GF-D8 (cell line): ENCODE measurements at regions not wholly inside any gene's neighbourhood (a gene's known extent, or its start where the extent isn't known, plus 50 kb on each side); places are given as distances from the start of the nearest gene placed in this dataset.
"Not testable (repeated sequence)": the region's sequence is repeated elsewhere in the genome, so short reads cannot be mapped to it uniquely, and the experiment has no call there.

Experiments
- DNase-seq: peaks from one replicate; lab custom pipeline; 2025; lab: John Stamatoyannopoulos, UW

DNA sequence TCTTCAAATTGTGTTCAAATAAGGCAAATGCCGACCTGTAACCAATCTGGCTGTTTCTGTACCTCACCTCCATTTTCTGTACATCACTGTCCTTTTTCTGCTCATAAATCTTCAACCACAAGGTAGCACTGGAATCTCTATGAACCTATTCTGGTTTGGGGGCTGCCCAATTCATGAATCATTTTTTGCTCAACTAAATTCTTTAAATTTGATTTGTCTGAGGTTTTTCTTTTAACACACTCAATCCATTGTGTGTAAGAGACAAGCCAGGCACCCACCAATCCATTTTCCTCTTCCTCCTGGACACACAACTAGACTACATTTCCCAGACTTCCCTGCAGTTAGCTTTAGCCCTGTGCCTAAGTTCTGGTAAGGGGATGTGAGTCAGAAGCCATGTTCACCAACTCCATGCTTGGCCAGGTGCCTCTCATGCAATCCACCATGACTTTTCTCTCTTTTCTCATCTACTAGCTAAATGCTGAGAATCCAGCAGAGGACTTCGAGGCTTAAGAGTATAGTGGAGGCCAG, 193.2 kb upstream of the KLF3 start:
- no peak for DNase-seq

DNA sequence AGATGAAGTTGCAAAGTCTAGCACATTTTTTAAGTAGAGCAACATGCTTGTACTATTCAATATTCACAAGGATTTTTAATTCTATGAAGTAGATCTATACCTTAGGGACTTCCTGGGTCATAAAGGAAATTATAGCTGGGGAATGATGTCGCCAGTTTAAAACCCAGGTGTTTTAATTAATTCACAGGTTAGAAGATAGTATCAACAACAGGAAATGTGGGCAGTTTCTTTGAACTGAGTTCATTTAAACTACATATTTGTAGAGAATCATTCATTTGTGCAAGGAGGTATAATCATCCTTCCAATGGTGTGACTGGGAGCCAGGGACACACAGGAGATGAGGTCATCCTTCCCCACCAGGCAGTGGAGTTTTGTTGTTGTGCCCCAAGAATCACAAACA, 181.3 kb upstream of the KLF3 start:
- no peak for DNase-seq

DNA sequence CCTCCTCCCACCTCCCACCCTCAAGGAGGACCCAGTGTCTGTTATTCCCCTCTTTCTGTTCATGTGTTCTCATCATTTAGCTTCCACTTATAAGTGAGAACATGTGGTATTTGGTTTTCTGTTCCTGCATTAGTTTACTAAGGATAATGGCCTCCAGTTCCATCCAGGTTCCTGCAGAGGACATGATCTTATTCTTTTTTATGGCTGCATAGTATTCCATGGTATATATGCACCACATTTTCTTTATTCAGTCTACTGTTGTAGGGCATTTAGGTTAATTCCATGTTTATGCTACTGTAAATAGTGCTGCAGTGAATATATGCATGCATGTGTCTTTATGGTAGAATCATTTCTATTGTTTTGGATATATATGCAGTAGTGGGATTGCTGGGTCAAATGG, 180.4 kb upstream of the KLF3 start:
- not testable (repeated sequence) for DNase-seq

DNA sequence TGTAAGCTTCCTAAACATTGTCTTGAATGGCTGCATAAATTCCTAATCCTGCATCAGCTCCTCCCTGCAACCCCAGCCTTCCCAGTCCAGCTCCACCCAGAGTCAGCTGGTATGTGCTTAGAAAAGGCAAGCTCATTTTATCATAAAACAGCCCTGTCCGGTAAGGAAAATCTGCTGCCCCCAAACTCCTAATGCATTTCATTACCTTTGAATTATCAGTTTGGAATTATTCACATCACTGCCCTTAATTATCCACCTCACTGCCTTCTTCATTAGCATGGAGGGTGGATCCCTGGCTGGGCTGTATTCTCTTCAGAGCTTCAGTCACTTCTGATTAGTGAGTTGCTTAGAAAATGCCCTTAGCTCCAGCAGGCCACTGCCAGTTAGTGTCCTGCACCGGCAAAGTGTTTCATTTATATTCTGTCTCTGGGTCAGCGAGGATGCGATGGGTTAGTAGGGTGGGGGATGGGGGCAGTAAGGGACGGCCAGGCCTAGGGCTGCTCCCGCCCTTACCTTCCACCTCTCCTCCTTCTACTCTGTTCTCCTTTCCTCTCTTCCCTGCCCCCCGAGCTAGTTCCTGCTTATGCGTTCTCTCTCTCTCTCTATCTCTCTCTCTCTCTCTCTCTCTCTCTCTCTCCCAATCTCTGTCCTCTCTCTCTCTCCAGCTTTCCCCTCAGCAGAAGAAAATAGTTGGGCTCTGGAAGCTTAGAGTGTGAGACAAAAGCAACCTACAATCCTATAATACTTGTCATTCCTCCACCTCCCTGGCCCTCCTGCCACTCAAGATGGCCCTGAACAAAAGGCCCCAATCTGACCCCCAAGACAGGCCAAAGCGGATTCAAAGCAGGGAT, 174.8 kb upstream of the KLF3 start:
- DNase-seq: no peak

DNA sequence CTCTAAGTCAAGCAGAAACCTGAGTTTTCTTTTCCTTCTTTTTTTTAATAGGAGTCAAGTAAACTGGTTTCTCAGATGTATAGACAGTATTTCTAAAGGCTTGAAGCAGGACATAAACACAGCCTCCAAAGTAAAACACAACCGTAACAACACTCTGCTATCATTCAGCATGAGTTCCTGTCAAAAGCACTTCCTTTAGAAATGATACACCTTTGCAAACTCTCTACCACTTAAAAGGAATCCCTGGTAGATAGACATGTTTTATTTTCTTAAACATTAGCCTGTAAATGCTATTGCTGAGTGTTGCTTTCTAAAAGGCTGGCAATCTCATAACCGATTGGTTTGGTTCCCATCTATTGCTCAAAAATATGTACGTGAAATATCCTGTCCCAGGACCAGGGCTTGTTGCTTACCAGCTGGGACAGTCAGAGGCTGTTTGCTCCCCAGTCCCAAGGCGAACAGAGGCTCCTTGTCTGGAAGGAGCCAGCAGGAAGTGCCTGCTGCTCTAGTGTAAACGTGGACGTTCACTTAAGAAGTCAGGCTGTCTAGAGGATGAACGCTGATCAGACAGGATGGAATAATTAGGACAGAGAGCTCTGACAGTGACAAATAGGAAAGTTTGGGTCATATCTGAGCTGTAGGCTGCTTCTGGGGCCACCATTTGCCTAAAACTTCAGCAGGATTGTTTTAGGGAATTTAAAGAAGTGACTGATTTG, 173.9 kb upstream of the KLF3 start:
- DNase-seq: no peak

DNA sequence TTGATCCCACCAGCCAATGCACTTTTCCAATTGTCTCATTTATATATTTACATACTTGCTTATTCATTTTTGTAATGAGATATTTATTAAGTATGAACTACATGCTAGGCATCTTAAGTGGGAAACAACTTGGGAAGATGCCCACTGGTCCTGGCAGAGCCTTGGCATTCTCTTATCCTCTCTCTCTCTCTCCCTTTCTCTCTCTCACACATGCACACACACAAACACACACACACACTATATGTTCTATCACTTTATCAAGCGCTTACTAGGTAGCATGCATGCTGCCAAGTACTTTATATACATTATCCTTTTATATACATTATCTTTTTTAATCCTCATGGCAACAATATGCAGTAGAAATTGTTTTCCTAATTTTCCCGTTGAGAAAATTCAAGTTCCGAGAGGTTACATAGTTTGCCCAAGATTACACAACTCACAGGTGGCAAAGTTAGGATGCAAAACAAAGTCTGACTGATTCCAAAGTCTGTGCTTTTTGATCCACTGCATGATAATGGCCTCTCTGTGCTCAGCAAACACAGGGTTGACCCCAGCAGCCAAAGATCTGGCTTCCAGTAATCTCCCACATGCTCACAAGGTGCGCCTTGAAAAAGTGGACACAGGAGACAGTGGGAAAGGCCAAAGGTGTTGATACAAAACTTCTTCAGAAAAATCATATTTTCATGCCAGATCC, 173.1 kb upstream of the KLF3 start:
- no peak for DNase-seq

DNA sequence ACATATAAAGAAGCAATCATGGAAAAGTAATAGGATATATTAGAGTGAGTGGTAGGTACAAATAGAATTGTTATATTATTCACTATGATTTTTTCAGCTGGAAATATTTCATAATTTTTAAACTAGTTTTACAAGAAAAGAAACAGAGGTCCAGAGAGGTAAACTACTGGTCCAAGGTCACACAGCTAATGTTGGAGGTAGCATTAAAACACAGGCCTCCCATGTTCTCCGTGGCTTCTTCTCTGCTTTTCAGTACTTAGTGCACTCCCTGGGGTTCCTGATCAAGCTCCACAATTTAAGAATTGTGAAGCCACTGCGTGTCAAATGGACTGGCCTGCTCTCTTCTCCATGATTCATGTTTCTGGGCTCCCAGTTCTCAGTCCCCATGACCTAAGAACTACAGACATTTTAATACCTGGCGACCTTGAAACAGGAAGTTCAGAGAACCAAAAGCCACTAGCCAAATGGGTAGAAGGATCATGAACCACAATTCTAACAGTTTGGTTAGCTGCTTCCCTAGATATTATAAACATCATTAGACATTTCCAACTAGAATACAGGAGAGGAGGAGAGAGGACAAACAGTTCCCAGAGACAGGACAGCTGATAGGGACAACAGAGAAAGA, 172.0 kb upstream of the KLF3 start:
- no peak for DNase-seq

DNA sequence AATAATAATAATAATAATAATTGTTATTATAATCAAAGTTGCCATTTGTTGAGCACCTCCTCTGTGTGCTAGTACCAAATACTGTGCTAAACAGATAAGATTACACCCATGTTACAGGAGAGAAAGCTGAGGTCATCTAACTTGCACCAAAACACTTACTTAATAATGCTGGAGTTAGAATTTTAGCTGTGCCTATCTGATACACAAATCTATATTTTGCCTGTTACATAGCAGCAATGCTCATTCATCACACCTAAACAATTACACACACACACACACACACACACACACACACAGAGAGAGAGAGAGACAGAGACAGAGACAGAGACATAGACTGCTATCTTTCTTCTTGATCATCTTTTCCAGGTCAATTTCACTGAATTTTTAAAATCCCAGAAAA, 170.9 kb upstream of the KLF3 start:
- no peak for DNase-seq

DNA sequence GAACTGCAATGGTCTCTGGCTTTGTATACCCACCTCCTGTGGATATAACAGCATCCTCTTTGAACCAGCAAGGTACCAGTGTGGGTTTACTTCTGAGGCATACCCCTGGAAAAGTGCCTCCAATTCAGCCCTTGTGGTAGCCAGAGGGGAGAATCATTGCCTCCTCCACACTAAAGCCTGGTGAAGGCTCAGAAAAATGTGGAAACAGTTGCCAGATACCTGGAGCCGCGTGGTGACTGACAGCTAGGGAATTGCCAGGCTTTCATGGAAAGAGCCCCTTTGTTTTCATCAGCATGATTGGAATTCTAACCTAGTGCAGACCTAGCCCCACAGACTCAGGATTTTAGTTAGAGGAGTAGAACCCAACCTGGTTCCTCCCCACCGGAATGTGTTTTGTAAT, 168.6 kb upstream of the KLF3 start:
- DNase-seq: no peak

DNA sequence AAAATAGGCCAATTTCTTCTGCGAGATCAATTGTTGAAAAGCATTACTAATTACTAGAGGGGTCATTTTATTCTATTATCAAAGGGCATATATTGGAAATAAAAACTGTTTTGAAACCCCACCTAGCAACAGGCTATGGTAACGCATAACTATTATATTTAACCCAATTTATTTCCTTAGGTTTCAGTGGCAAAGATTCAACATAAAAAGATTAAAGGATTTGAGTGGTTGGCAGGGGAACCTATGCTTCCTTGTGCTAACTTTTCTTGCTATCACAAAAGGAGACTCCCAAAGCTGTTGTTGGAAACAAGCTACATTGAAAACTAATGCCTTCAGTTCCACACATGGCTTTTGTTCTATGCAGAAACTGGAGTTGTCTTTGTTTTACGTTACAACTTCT, 166.9 kb upstream of the KLF3 start:
- no peak for DNase-seq

DNA sequence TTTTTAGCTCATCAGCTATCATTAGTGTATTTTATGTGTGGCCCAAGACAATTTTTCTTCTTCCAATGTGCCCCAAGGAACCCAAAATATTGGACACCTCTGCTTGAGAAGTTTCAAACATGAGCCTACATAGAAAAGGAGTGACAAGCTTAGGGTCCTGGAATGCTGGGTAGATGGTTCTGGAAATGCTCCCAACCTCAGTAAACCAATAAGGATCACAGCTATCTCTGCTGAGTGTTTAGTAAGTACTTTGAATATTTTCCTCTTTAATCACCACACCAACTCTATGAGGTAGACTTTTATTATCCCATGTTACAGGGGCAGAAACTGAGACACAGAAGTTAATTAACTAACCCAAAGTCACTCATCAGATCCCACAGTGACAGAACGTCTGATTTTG, 164.9 kb upstream of the KLF3 start:
- no peak for DNase-seq

DNA sequence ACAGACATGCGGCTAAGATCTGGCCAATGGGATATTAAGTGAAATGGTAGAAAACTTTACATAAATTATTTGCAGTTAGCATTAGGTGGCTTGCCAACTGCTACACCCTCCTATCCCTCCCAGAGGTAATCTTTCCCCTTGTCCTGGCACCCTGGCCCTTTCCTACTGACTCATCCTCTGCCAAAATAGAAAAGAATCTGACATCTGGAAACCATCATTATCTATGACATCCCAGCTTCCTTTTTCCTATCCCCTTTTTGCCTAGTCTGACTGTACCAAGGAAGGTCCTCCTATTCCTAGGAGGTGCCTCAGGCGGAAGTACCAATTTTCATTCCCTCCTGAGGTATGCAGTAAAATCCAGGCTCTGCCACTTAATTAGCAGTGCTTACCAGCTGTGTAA, 163.6 kb upstream of the KLF3 start:
- DNase-seq: no peak

DNA sequence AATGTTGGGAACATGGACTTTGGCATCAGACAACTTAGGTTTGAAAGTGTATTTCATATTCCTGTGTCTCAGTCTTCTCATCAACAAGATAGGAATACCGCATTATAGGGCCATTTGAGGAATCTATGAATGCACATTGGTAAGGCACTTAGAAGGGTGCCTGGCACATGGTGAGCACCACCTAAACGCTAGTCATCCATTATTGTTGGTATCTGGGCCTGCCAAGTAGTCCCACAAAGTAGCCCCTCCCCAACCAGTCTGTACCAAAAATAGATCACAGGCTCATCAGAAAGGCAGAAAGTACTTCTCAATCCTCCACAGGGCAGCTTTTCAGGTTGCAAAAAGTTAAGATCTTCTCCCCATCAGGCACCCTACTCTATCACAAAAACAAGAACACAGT, 162.3 kb upstream of the KLF3 start:
- no peak for DNase-seq

DNA sequence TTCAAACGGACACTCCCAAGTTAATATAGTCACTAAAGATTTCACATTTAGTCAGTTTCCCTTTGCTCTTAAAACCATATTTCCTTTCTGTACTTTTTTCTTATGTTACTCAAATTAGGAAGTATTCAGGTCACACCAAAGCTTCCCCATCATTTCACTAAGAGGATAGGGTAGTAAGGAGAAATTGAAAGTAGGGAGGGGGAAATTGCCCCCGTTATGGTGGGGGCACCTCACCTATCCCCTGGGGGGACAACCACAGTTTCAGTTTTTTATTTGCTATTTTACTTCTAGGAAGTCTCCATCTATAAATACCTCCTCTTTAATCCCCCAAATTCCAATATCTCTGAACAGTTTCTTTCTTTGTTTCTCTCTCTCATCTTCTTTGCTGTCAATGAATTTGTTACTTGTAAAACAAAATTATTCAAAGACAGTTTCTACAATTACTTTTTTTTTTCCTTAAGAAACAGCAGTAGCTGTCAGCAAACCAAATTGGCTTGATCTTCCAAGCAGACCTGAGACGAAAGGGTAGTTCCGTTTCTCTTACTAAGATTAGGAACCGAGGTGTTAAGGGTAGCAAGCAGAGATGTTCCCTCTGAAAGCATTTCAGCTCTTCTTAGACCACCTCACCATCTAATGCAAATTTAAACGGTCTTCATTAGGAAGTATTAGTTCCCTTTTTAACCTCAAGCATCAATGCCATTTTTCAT, 160.2 kb upstream of the KLF3 start:
- DNase-seq: no peak

DNA sequence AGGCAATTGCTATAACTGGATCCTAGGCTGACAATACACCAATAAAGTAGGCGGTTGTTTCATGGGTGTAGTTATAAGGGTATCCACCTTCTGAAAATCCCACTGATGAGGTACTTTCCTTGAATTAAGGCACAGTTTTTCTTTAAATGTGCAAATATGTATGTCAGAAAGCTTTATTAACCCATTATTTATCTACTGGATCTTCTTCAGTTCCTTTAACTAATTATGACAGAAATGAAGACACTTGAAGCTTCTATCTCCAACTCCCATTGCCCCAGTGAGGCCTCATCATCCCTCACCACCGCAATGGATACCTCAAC, 159.6 kb upstream of the KLF3 start:
- no peak for DNase-seq

DNA sequence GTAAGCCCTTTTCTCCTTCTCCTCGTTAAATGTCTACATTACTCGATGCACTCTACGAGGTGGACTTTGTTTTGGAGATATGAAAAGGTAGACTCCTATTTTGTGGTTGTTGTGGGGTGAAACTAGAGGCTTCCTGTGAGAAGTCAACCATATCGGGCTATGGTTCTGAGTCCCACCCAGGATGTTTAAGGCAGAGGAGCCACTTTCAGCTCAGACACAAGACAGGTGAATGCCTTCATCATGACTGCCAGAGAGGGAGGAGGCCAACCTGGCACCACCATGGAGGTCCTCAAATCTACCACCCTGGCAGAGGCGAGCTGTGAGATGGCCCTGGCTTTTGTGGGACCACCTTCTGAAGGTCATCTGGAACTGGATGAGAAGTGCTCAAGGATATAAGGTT, 154.4 kb upstream of the KLF3 start:
- DNase-seq: no peak

DNA sequence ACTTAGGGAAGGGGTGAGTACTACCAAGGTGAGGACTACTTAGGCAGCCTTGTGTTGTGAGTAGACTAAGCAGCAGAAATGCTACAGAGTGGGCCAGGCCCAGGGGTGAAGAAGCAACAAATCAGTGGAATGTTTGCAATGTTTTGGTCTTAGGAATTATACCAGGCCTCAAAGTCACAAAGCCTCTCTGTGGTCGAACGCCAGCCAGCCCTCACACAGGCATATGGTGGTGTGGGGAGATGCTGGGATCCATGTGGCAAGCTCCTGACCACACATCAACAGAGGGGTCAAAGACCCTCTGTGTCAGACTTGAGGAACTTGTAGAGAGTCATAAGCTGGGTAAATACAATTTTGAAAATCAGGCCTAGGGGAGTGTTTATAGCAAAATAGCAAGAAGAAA, 153.8 kb upstream of the KLF3 start:
- no peak for DNase-seq

DNA sequence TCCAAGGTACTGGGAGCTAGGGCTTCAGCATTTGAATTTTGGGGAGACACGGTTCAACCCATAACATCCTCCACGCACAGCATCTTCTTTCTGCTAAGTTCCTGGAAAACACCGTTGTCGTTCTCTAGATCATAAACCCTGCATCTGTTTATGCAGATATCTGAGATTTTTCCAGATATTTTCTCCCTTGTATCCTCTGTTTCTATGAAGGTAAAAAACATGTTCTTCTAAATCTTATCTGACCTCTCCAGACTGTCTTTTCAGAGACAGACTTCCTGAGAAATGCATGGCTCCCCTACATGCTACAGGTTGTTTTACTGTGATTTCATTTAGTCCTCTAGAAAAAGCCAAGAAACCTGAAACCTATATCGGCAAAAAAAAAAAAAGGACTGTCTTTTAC, 152.3 kb upstream of the KLF3 start:
- DNase-seq: no peak

DNA sequence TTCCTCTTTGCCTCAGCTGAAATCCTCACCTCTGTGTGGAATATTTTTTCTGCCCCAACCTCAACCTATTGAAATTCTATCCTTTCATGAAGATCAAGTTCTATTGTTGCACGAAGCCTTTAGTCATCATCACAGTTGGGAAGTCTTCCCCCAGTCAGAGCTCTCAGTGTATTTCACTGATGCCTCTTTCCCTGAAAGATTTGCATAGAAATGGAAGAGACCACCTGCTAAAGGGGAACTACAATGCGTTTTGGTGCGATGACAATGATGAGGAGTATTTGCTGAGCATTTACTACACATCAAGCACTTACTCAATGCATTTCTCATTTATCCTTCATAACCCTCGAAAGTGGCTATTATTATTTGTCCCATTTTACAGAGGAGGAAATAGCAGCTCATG, 151.2 kb upstream of the KLF3 start:
- no peak for DNase-seq

DNA sequence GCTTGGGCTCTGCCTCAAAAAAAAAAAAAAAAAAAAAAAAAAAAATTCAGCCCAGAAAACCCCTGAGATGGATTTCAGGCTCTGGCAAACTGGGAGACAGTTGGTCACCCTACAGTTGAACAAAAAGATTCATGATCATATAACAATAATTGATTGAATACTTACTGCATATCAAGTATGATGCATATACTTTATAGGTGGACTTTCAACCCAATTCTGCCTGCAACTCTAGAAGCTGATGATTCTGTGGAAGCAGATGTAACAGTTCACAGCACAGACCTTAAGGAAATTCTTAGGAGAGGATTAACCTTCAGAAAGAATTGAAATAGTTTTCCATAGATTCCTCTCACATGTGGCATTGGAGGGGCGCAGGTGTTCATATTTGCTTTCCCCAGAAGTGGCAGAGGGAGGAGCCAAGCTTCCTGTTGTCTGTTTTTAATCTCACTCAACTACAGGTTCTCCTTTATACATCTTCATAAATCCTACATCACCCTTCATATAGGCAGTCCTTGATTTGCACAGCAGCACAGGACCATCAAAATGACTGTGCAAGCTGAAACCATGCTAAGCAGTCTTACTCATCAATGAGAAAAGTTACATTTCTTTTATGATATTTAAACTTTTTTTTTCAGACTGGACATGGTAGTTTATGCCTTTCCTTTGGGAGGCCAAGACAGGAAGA, 149.4 kb upstream of the KLF3 start:
- DNase-seq: no peak

DNA sequence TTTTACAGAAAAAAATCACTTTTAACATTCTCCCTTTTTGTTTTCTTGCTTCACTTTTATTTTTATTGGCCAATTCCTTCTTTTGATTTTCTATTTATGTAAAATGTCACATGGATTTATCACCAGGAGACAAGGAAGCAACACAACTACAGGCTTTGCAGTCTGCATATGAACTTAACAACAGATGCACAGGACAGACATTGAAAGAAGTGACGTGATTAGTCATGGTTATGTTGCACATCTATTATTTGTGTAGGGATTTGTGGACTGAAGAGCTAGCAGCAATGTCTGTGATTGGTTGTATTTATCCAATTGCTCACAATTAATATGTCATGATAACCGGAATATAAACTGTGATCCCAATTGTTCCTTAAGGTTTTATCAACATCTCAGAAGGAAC, 147.8 kb upstream of the KLF3 start:
- DNase-seq: no peak
